GM23338 (cell line): ENCODE measurements at regions not wholly inside any gene's neighbourhood (a gene's known extent, or its start where the extent isn't known, plus 50 kb on each side); places are given as distances from the start of the nearest gene placed in this dataset.

Experiments used
- ATAC-seq: fragments of 200-7000 bp; cut with Tn5 transposase; 3 replicates; pipeline ENCODE4 v1.9.1; 2020
- DNase-seq: peaks from one replicate; pipeline ENCODE4 v3.0.0-alpha.2; 2015; ENCODE audit warnings: low spot score
- H2AFZ ChIP-seq: fragments of 200-600 bp; sonication (generic); 2 replicates; pipeline ENCODE4 v1.8.0; 2016; ENCODE audit warnings: antibody characterized with exemption, mild to moderate bottlenecking, moderate library complexity
- H3F3A ChIP-seq: fragments of 200-600 bp; sonication (generic); replicated peaks from 2 replicates; pipeline ENCODE4 v1.8.0; 2017; ENCODE audit warnings: antibody characterized with exemption, mixed run types, low read depth
- H3K27ac ChIP-seq: fragments of 200-600 bp; sonication (generic); 2 replicates; pipeline ENCODE4 v1.6.1; 2016; ENCODE audit warnings: low read depth
- H3K27me3 ChIP-seq: fragments of 200-600 bp; sonication (generic); 2 replicates; pipeline ENCODE4 v1.8.0; 2016; ENCODE audit warnings: mild to moderate bottlenecking, mixed run types, moderate library complexity; ENCODE audit not compliant: insufficient read depth
- H3K36me3 ChIP-seq: fragments of 200-600 bp; sonication (generic); 2 replicates; pipeline ENCODE4 v1.8.0; 2016; ENCODE audit warnings: mild to moderate bottlenecking; ENCODE audit not compliant: insufficient read depth
- H3K4me1 ChIP-seq: fragments of 200-600 bp; sonication (generic); 2 replicates; pipeline ENCODE4 v1.8.0; 2016; ENCODE audit warnings: mild to moderate bottlenecking, moderate library complexity; ENCODE audit not compliant: insufficient read depth
- H3K4me2 ChIP-seq: fragments of 200-600 bp; sonication (generic); 2 replicates; pipeline ENCODE4 v1.7.1; 2017; ENCODE audit warnings: mixed run types
- H3K4me3 ChIP-seq: fragments of 200-600 bp; sonication (generic); 2 replicates; pipeline ENCODE4 v1.6.1; 2016; ENCODE audit warnings: mixed run types
- H3K79me2 ChIP-seq: fragments of 200-600 bp; sonication (generic); replicated peaks from 2 replicates; pipeline ENCODE4 v1.8.0; 2017; ENCODE audit warnings: mild to moderate bottlenecking; ENCODE audit not compliant: insufficient read depth
- H3K9me2 ChIP-seq: fragments of 200-600 bp; sonication (generic); 2 replicates; pipeline ENCODE4 v1.8.0; 2017; ENCODE audit not compliant: insufficient read depth
- H4K20me1 ChIP-seq: fragments of 200-600 bp; sonication (generic); replicated peaks from 2 replicates; pipeline ENCODE4 v1.8.0; 2017; ENCODE audit warnings: mild to moderate bottlenecking; ENCODE audit not compliant: insufficient read depth
- H3K27ac Mint-ChIP-seq: 2 replicates; pipeline ENCODE4 v1.8.0; 2020; ENCODE audit warnings: inconsistent platforms, mild to moderate bottlenecking, moderate library complexity, mixed read lengths
- H3K27me3 Mint-ChIP-seq: 3 replicates; pipeline ENCODE4 v1.8.0; 2022; ENCODE audit warnings: low read depth, mild to moderate bottlenecking, moderate library complexity, mixed read lengths, inconsistent platforms; ENCODE audit not compliant: insufficient read depth, poor library complexity
- H3K36me3 Mint-ChIP-seq: 3 replicates; pipeline ENCODE4 v1.8.0; 2021; ENCODE audit warnings: low read depth, mild to moderate bottlenecking, inconsistent platforms, moderate library complexity, mixed read lengths
- H3K4me1 Mint-ChIP-seq: 3 replicates; pipeline ENCODE4 v1.8.0; 2020; ENCODE audit warnings: mild to moderate bottlenecking, inconsistent platforms, mixed read lengths
- H3K4me3 Mint-ChIP-seq: 3 replicates; pipeline ENCODE4 v1.8.0; 2021; ENCODE audit warnings: moderate library complexity, mild to moderate bottlenecking, inconsistent platforms, mixed read lengths
- H3K9me3 Mint-ChIP-seq: 3 replicates; pipeline ENCODE4 v1.8.0; 2020; ENCODE audit warnings: moderate library complexity, mild to moderate bottlenecking, inconsistent platforms, mixed read lengths
- CREB1 ChIP-seq: fragments of 250-450 bp; sonication (Bioruptor Pico); IDR thresholded peaks from 2 replicates; pipeline ENCODE4 v1.5.0; 2020; ENCODE audit warnings: low read depth, mild to moderate bottlenecking, moderate library complexity
- EZH2phosphoT487 ChIP-seq: fragments of 200-600 bp; sonication (generic); IDR thresholded peaks from one replicate; pipeline ENCODE4 v1.8.1; 2018; ENCODE audit warnings: antibody characterized with exemption; ENCODE audit not compliant: unreplicated experiment
- NANOG ChIP-seq: IDR thresholded peaks from 2 replicates; pipeline ENCODE4 v1.6.1; 2016; ENCODE audit warnings: antibody characterized with exemption, borderline replicate concordance
- POLR2AphosphoS5 ChIP-seq: IDR thresholded peaks from 2 replicates; pipeline ENCODE4 v1.6.1; 2016; ENCODE audit warnings: antibody characterized with exemption, low read depth
- STAT1 ChIP-seq: IDR thresholded peaks from one replicate; pipeline ENCODE4 v1.6.1; 2016; ENCODE audit warnings: antibody characterized with exemption; ENCODE audit not compliant: unreplicated experiment
- ZNF114 ChIP-seq: fragments of 250-450 bp; sonication (Bioruptor Pico); IDR thresholded peaks from 2 replicates; pipeline ENCODE4 v1.5.0; 2020; ENCODE audit warnings: mild to moderate bottlenecking, moderate library complexity
- ZNF331 ChIP-seq: fragments of 250-450 bp; sonication (Bioruptor Pico); IDR thresholded peaks from 2 replicates; pipeline ENCODE4 v1.5.0; 2020; ENCODE audit warnings: low read depth, mild to moderate bottlenecking, moderate library complexity
- TF ChIP-seq, protein P1 (sequence below): IDR thresholded peaks from one replicate; pipeline ENCODE4 v1.6.1; 2018; ENCODE audit warnings: antibody characterized with exemption; ENCODE audit not compliant: unreplicated experiment
- TF ChIP-seq, protein P2 (sequence below), 2 experiments: fragments of 200-600 bp in 1 of 2; sonication (generic) in 1 of 2; conservative IDR thresholded peaks; 2 replicates each; pipeline versions ENCODE4 v1.5.1 to v1.6.1; 2016 to 2017; ENCODE audit warnings: antibody characterized with exemption in 2 of 2, low read depth in 2 of 2, mild to moderate bottlenecking in 2 of 2, moderate library complexity in 1 of 2
- TF ChIP-seq, protein P3 (sequence below): fragments of 250-450 bp; sonication (Bioruptor Pico); IDR thresholded peaks from 2 replicates; pipeline ENCODE4 v1.5.0; 2020; ENCODE audit warnings: mild to moderate bottlenecking, moderate library complexity
- TF ChIP-seq, protein P4 (sequence below): IDR thresholded peaks from 2 replicates; pipeline ENCODE4 v1.6.1; 2016; ENCODE audit warnings: antibody characterized with exemption

DNA sequence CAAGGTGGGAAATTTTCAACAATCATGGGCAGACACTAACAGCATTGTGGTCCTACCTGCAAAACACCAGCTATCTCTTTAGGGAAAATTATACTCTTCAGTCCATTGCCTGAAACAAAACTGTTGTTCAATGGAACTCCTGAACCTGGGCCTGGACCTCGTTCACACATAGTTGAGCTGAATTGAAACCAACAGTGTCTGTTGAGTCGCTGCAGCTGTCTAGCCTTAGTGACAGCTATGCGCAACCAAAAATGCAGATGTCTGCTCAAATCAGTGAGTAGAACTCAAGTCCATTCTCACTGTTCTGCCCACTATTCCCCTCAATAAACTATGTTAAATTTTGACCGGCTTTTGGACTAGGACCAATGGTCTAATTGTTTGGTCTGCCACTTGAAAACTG is 286.2 kb downstream of the TFAP2A start:
- DNase-seq: no peak
- H2AFZ ChIP-seq: no peak overlapping the region
- no peaks in the 10 kb centered on the region for H3K27me3 ChIP-seq
- H3K4me2 ChIP-seq: no peak overlapping the region
- no peaks in the 10 kb centered on the region for H3K79me2 ChIP-seq
- H3K4me3 ChIP-seq: no peak overlapping the region
- ATAC-seq: no peak
- no peaks in the 10 kb centered on the region for H3K9me2 ChIP-seq
- H3K4me1 ChIP-seq: no peaks in the 10 kb centered on the region
- Mint-ChIP-seq H3K4me1 (no peaks in the 10 kb centered on the region), H3K4me3 (no peak overlapping the region), H3K27ac (no peak overlapping the region), H3K27me3 (no peaks in the 10 kb centered on the region), H3K36me3 (peaks cover 5% of the 10 kb centered on the region; the same call in 2 of the 3 replicates), H3K9me3 (peaks cover 10% of the 10 kb centered on the region)
- H3K36me3 ChIP-seq: 0 out of 2 replicates have a peak, but pooled peaks cover 5% of the 10 kb centered on the region
- no peaks in the 10 kb centered on the region for H4K20me1 ChIP-seq
- no peaks in the 10 kb centered on the region for H3F3A ChIP-seq
- H3K27ac ChIP-seq: no peak overlapping the region
- TF ChIP-seq, protein P1, sequence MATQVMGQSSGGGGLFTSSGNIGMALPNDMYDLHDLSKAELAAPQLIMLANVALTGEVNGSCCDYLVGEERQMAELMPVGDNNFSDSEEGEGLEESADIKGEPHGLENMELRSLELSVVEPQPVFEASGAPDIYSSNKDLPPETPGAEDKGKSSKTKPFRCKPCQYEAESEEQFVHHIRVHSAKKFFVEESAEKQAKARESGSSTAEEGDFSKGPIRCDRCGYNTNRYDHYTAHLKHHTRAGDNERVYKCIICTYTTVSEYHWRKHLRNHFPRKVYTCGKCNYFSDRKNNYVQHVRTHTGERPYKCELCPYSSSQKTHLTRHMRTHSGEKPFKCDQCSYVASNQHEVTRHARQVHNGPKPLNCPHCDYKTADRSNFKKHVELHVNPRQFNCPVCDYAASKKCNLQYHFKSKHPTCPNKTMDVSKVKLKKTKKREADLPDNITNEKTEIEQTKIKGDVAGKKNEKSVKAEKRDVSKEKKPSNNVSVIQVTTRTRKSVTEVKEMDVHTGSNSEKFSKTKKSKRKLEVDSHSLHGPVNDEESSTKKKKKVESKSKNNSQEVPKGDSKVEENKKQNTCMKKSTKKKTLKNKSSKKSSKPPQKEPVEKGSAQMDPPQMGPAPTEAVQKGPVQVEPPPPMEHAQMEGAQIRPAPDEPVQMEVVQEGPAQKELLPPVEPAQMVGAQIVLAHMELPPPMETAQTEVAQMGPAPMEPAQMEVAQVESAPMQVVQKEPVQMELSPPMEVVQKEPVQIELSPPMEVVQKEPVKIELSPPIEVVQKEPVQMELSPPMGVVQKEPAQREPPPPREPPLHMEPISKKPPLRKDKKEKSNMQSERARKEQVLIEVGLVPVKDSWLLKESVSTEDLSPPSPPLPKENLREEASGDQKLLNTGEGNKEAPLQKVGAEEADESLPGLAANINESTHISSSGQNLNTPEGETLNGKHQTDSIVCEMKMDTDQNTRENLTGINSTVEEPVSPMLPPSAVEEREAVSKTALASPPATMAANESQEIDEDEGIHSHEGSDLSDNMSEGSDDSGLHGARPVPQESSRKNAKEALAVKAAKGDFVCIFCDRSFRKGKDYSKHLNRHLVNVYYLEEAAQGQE: no peak
- TF ChIP-seq STAT1 (no peak), EZH2phosphoT487 (no peak), ZNF114 (CRISPR knock-in tag) (no peak), NANOG (no peak), CREB1 (no peak), POLR2AphosphoS5 (no peak), ZNF331 (CRISPR knock-in tag) (no peak)
- TF ChIP-seq, protein P2, sequence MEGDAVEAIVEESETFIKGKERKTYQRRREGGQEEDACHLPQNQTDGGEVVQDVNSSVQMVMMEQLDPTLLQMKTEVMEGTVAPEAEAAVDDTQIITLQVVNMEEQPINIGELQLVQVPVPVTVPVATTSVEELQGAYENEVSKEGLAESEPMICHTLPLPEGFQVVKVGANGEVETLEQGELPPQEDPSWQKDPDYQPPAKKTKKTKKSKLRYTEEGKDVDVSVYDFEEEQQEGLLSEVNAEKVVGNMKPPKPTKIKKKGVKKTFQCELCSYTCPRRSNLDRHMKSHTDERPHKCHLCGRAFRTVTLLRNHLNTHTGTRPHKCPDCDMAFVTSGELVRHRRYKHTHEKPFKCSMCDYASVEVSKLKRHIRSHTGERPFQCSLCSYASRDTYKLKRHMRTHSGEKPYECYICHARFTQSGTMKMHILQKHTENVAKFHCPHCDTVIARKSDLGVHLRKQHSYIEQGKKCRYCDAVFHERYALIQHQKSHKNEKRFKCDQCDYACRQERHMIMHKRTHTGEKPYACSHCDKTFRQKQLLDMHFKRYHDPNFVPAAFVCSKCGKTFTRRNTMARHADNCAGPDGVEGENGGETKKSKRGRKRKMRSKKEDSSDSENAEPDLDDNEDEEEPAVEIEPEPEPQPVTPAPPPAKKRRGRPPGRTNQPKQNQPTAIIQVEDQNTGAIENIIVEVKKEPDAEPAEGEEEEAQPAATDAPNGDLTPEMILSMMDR (conservative IDR thresholded peaks at IDR 0.05; ENCODE audit: low read depth in 2 of 2): no peak
- TF ChIP-seq, protein P3, sequence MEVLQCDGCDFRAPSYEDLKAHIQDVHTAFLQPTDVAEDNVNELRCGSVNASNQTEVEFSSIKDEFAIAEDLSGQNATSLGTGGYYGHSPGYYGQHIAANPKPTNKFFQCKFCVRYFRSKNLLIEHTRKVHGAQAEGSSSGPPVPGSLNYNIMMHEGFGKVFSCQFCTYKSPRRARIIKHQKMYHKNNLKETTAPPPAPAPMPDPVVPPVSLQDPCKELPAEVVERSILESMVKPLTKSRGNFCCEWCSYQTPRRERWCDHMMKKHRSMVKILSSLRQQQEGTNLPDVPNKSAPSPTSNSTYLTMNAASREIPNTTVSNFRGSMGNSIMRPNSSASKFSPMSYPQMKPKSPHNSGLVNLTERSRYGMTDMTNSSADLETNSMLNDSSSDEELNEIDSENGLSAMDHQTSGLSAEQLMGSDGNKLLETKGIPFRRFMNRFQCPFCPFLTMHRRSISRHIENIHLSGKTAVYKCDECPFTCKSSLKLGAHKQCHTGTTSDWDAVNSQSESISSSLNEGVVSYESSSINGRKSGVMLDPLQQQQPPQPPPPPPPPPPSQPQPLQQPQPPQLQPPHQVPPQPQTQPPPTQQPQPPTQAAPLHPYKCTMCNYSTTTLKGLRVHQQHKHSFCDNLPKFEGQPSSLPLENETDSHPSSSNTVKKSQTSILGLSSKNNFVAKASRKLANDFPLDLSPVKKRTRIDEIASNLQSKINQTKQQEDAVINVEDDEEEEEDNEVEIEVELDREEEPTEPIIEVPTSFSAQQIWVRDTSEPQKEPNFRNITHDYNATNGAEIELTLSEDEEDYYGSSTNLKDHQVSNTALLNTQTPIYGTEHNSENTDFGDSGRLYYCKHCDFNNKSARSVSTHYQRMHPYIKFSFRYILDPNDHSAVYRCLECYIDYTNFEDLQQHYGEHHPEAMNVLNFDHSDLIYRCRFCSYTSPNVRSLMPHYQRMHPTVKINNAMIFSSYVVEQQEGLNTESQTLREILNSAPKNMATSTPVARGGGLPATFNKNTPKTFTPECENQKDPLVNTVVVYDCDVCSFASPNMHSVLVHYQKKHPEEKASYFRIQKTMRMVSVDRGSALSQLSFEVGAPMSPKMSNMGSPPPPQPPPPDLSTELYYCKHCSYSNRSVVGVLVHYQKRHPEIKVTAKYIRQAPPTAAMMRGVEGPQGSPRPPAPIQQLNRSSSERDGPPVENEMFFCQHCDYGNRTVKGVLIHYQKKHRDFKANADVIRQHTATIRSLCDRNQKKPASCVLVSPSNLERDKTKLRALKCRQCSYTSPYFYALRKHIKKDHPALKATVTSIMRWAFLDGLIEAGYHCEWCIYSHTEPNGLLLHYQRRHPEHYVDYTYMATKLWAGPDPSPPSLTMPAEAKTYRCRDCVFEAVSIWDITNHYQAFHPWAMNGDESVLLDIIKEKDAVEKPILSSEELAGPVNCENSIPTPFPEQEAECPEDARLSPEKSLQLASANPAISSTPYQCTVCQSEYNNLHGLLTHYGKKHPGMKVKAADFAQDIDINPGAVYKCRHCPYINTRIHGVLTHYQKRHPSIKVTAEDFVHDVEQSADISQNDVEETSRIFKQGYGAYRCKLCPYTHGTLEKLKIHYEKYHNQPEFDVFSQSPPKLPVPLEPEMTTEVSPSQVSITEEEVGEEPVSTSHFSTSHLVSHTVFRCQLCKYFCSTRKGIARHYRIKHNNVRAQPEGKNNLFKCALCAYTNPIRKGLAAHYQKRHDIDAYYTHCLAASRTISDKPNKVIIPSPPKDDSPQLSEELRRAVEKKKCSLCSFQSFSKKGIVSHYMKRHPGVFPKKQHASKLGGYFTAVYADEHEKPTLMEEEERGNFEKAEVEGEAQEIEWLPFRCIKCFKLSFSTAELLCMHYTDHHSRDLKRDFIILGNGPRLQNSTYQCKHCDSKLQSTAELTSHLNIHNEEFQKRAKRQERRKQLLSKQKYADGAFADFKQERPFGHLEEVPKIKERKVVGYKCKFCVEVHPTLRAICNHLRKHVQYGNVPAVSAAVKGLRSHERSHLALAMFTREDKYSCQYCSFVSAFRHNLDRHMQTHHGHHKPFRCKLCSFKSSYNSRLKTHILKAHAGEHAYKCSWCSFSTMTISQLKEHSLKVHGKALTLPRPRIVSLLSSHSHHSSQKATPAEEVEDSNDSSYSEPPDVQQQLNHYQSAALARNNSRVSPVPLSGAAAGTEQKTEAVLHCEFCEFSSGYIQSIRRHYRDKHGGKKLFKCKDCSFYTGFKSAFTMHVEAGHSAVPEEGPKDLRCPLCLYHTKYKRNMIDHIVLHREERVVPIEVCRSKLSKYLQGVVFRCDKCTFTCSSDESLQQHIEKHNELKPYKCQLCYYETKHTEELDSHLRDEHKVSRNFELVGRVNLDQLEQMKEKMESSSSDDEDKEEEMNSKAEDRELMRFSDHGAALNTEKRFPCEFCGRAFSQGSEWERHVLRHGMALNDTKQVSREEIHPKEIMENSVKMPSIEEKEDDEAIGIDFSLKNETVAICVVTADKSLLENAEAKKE (CRISPR knock-in tag): no peak
- TF ChIP-seq, protein P4, sequence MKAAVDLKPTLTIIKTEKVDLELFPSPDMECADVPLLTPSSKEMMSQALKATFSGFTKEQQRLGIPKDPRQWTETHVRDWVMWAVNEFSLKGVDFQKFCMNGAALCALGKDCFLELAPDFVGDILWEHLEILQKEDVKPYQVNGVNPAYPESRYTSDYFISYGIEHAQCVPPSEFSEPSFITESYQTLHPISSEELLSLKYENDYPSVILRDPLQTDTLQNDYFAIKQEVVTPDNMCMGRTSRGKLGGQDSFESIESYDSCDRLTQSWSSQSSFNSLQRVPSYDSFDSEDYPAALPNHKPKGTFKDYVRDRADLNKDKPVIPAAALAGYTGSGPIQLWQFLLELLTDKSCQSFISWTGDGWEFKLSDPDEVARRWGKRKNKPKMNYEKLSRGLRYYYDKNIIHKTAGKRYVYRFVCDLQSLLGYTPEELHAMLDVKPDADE: no peak
